ENCODE measurements at regions not wholly inside any gene's neighbourhood (a gene's known extent, or its start where the extent isn't known, plus 50 kb on each side); places are given as distances from the start of the nearest gene placed in this dataset.

- TF ChIP-seq ZNF850 (CRISPR knock-in tag; conservative IDR thresholded peaks at IDR 0.05), result no peak
- no peak for TF ChIP-seq ZNF615 (CRISPR knock-in tag; IDR thresholded peaks at IDR 0.05; ENCODE audit: borderline replicate concordance)
- TF ChIP-seq ZKSCAN1 (IDR thresholded peaks at IDR 0.05; ENCODE audit: low read length), result no peak
- no peak for TF ChIP-seq DBP (CRISPR knock-in tag; IDR thresholded peaks at IDR 0.05; ENCODE audit: not compliant biosample characterization)
- no peak for TF ChIP-seq ZMYM3 (CRISPR knock-in tag; IDR thresholded peaks at IDR 0.05)
- TF ChIP-seq PRDM15 (CRISPR knock-in tag; IDR thresholded peaks at IDR 0.05), result no peak
- no peak for TF ChIP-seq SUZ12 (IDR thresholded peaks at IDR 0.05; ENCODE audit: low read depth, low read length)
- no peak for TF ChIP-seq FOXP4 (CRISPR knock-in tag; IDR thresholded peaks at IDR 0.05)
These were observed 78.8 kb upstream of the PRSS1 start for GRCh38 chr7:142670511-142670910.
